GM12878 (cell line): ENCODE measurements at regions not wholly inside any gene's neighbourhood (a gene's known extent, or its start where the extent isn't known, plus 50 kb on each side); places are given as distances from the start of the nearest gene placed in this dataset.

Source experiments
- ATAC-seq: fragments of 200-7000 bp; cut with Tn5 transposase; 3 replicates; pipeline ENCODE4 v1.9.1; 2020; ENCODE audit warnings: mild to moderate bottlenecking, moderate library complexity
- BruUV-seq: library from RNA; stranded (reverse); fragments of 400-500 nt; replicated peaks from 2 replicates; lab custom pipeline; 2021; lab: Mats Ljungman, UMichigan
- CTCF ChIA-PET: fragments of 300-600 bp; sonication (Branson Sonifier 250); formaldehyde crosslinking; extraction: SDS; loops from one replicate; lab custom pipeline; 2021; ENCODE audit warnings: inconsistent platforms; lab: Yijun Ruan, JAX
- POLR2A ChIA-PET: fragments of 350-600 bp; formaldehyde crosslinking; extraction: SDS; loops from one replicate; lab custom pipeline; 2021; ENCODE audit warnings: inconsistent platforms; lab: Charles Lee
- RAD21 ChIA-PET: fragments of 300-600 bp; sonication (Branson Sonifier 250); formaldehyde crosslinking; loops from one replicate; lab custom pipeline; 2023; ENCODE audit warnings: antibody characterized with exemption; ENCODE audit not compliant: unreplicated experiment; lab: Charles Lee
- SMC1A ChIA-PET: fragments of 300-600 bp; sonication (Branson Sonifier 250); formaldehyde crosslinking; loops from one replicate; lab custom pipeline; 2023; ENCODE audit not compliant: unreplicated experiment, uncharacterized antibody; lab: Charles Lee
- DNase-seq: peaks from one replicate; pipeline ENCODE4 v3.0.0-alpha.2; 2011; ENCODE audit warnings: low read depth, low spot score
- FAIRE-seq: peaks from 3 replicates; lab custom pipeline; 2011; peaks lifted over from hg19 to GRCh38; lab: Jason Lieb, UNC
- H2AFZ ChIP-seq: 2 replicates; pipeline ENCODE4 v1.6.0; 2011; ENCODE audit warnings: low read depth, low read length, control low read depth; ENCODE audit not compliant: control insufficient read depth
- H3K27ac ChIP-seq: 2 replicates; pipeline ENCODE4 v1.5.1; 2011; ENCODE audit warnings: control low read depth; ENCODE audit not compliant: control insufficient read depth, insufficient read depth
- H3K27me3 ChIP-seq, 2 experiments: replicated peaks in 1 of 2; 2 replicates each; pipeline versions ENCODE4 v1.6.0 to v1.6.1; 2011; ENCODE audit warnings: low read length in 1 of 2; ENCODE audit not compliant: control insufficient read depth in 2 of 2, insufficient read depth in 2 of 2
- H3K36me3 ChIP-seq, 2 experiments: 2 replicates each; pipeline ENCODE4 v1.5.1; 2011; ENCODE audit warnings: low read length in 1 of 2; ENCODE audit not compliant: control insufficient read depth in 2 of 2, insufficient read depth in 2 of 2
- H3K4me1 ChIP-seq: 2 replicates; pipeline ENCODE4 v1.6.1; 2011; ENCODE audit warnings: mild to moderate bottlenecking, low read length, moderate library complexity, mixed read lengths; ENCODE audit not compliant: control insufficient read depth, insufficient read depth
- H3K4me2 ChIP-seq: 2 replicates; pipeline ENCODE4 v1.6.0; 2011; ENCODE audit warnings: control low read depth; ENCODE audit not compliant: control insufficient read depth, insufficient read depth
- H3K4me3 ChIP-seq: fragments of 200-600 bp; sonication (generic); 2 replicates; pipeline ENCODE4 v1.5.1; 2016
- H3K79me2 ChIP-seq: 2 replicates; pipeline ENCODE4 v1.6.0; 2011; ENCODE audit warnings: low read length; ENCODE audit not compliant: control insufficient read depth, insufficient read depth
- H3K9ac ChIP-seq: 2 replicates; pipeline ENCODE4 v1.8.0; 2011; ENCODE audit warnings: low read length, control low read depth, mixed read lengths; ENCODE audit not compliant: control insufficient read depth, insufficient read depth
- H3K9me3 ChIP-seq: replicated peaks from 3 replicates; pipeline ENCODE4 v1.5.1; 2011; ENCODE audit warnings: mild to moderate bottlenecking, low read length; ENCODE audit not compliant: control insufficient read depth, insufficient read depth
- H4K20me1 ChIP-seq: 2 replicates; pipeline ENCODE4 v1.6.0; 2011; ENCODE audit not compliant: control insufficient read depth, insufficient read depth
- CBX3 ChIP-seq: fragments of 200-600 bp; sonication (generic); IDR thresholded peaks from 2 replicates; pipeline ENCODE4 v1.6.1; 2016; ENCODE audit warnings: low read depth, borderline replicate concordance
- LARP7 ChIP-seq: fragments of 450-650 bp; IDR thresholded peaks from 2 replicates; pipeline ENCODE4 v1.6.1; 2017; ENCODE audit warnings: mild to moderate bottlenecking
- PAX8 ChIP-seq: fragments of 450-650 bp; IDR thresholded peaks from 2 replicates; pipeline ENCODE4 v1.6.1; 2017; ENCODE audit warnings: mild to moderate bottlenecking, moderate library complexity
- RAD51 ChIP-seq: fragments of 450-650 bp; IDR thresholded peaks from 2 replicates; pipeline ENCODE4 v1.6.1; 2016; ENCODE audit warnings: moderate library complexity, mild to moderate bottlenecking, inconsistent platforms
- RFX5 ChIP-seq: IDR thresholded peaks from 2 replicates; pipeline ENCODE4 v1.6.1; 2011; ENCODE audit warnings: low read depth, low read length, improper control_type of control experiment
- SP1 ChIP-seq: IDR thresholded peaks from one replicate; pipeline ENCODE4 v1.6.1; 2011; ENCODE audit warnings: low read depth, low read length
- STAT1 ChIP-seq: fragments of 450-650 bp; conservative IDR thresholded peaks from 2 replicates; pipeline ENCODE4 v1.6.1; 2014; ENCODE audit warnings: antibody characterized with exemption, mild to moderate bottlenecking
- ZNF24 ChIP-seq: fragments of 450-650 bp; IDR thresholded peaks from 2 replicates; pipeline ENCODE4 v1.6.1; 2017; ENCODE audit warnings: antibody characterized with exemption, mild to moderate bottlenecking
- ZNF384 ChIP-seq: IDR thresholded peaks from 2 replicates; pipeline ENCODE4 v1.6.1; 2012; ENCODE audit warnings: low read depth, mild to moderate bottlenecking, low read length, improper control_type of control experiment, borderline replicate concordance
- WGBS: methylation state at CpG from one replicate; pipeline ENCODE4 v1.1.6; 2016; ENCODE audit warnings: low lambda C conversion rate; ENCODE audit not compliant: insufficient replicate concordance, insufficient coverage; ENCODE audit errors: missing lambda C conversion rate; 5-methylcytosine and 5-hydroxymethylcytosine counted together
- in situ Hi-C: fragments of 300-500 bp; cut with MboI; formaldehyde crosslinking; loops from 9 replicates; pipeline ENCODE4 v1.14.3; 2018; ENCODE audit warnings: mixed read lengths
- intact Hi-C: fragments of 100-400 bp; cut with micrococcal nuclease; formaldehyde crosslinking; loops from one replicate; pipeline ENCODE4 v1.14.2; 2022; ENCODE audit not compliant: unreplicated experiment
- TF ChIP-seq, protein P1 (sequence below): fragments of 450-650 bp; IDR thresholded peaks from 2 replicates; pipeline ENCODE4 v1.6.1; 2014; ENCODE audit warnings: mild to moderate bottlenecking
- TF ChIP-seq, protein P2 (sequence below): IDR thresholded peaks from 2 replicates; pipeline ENCODE4 v1.6.1; 2011; ENCODE audit warnings: borderline replicate concordance, low read depth, mild to moderate bottlenecking, moderate library complexity, mixed read lengths, low read length; ENCODE audit not compliant: insufficient read depth; ENCODE audit errors: extremely low read length
- TF ChIP-seq, protein P3 (sequence below): fragments of 450-650 bp; formaldehyde crosslinking; IDR thresholded peaks from 2 replicates; pipeline ENCODE4 v1.5.0; 2022; ENCODE audit warnings: mild to moderate bottlenecking, missing genetic modification characterization

DNA sequence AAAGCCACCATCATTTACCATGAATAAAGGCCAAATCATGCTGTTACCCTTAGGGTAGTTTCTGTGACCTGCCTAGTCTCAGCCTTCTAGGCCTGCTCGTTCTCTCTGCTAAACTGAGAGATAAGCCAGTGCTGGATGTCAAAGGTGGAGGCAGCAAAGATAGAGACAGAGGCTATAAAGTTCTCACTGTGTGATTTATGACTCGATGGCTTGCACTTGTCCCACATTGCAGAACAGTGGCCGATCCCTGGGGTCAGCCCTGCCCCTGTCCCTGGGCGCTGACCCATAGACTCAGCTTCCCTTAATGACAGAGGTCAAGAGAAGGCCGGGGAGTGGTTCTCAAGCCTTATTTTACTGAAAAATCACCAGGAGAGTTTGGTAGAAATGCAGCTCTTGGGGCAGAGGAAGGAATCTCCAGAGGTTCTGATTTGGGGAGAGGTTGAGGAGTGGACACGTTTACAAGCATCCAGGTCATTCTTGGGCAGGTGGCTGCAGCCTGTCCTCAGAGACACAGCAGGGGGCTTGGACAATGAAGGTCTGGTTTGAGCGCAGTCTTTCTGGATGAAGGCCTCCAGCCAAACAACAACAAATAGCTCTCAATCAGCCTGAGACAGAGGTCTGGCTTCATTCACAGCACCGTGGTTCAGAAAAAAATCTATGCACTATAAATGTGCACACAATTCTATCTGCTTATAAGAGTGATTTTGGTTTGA is 143.5 kb downstream of the ACKR3 start (continued):
- no peak for TF ChIP-seq CBX3
- TF ChIP-seq, all 136 proteins: peak for 0

DNA sequence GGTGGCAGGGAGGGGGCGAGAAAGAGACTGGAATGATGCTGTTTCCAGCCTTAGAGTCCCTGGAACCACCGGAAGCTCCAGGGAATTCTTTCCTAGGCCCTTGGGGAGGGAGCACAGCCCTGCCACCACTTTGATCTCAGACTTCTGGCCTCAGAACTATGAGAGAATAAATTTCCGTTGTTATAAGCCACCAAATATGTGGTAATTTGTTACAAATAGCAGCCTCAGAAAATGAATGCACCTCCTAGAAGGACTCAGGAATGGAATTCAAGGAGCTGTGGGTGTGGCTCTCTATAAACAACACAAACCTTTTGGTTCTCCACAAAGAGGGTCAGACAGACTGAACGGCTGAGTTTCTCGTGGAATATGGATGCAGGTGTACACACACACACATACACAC is 144.5 kb downstream of the ACKR3 start:
- Histone ChIP-seq H3K36me3 (no peaks in the 10 kb centered on the region), H3K79me2 (no peaks in the 10 kb centered on the region), H3K27me3 (peaks cover 0 to 2% of the 10 kb centered on the region in 2 experiments; a peak in 2 of 4 replicates), H3K4me1 (no peaks in the 10 kb centered on the region), H2AFZ (no peak overlapping the region), H3K4me2 (no peak overlapping the region), H3K9me3 (no peaks in the 10 kb centered on the region), H3K9ac (no peak overlapping the region), H3K27ac (no peak overlapping the region), H4K20me1 (no peaks in the 10 kb centered on the region), H3K4me3 (no peak overlapping the region)
- no peak for FAIRE-seq
- POLR2A ChIA-PET: no interaction called here
- RAD21 ChIA-PET: no interaction called here
- in situ Hi-C loops (no loop called here), intact Hi-C loops (no loop called here)
- no peak for DNase-seq
- ATAC-seq: no peak
- WGBS: 18% methylated on average over 5 of the region's 5 CpGs
- BruUV-seq: no TSS peak
- TF ChIP-seq STAT1 (no peak), RAD51 (no peak), ZNF24 (no peak), PAX8 (no peak), LARP7 (no peak), RFX5 (no peak), ZNF384 (no peak), SP1 (no peak)
- TF ChIP-seq, protein P1, sequence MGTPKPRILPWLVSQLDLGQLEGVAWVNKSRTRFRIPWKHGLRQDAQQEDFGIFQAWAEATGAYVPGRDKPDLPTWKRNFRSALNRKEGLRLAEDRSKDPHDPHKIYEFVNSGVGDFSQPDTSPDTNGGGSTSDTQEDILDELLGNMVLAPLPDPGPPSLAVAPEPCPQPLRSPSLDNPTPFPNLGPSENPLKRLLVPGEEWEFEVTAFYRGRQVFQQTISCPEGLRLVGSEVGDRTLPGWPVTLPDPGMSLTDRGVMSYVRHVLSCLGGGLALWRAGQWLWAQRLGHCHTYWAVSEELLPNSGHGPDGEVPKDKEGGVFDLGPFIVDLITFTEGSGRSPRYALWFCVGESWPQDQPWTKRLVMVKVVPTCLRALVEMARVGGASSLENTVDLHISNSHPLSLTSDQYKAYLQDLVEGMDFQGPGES: no peak
- TF ChIP-seq, protein P2, sequence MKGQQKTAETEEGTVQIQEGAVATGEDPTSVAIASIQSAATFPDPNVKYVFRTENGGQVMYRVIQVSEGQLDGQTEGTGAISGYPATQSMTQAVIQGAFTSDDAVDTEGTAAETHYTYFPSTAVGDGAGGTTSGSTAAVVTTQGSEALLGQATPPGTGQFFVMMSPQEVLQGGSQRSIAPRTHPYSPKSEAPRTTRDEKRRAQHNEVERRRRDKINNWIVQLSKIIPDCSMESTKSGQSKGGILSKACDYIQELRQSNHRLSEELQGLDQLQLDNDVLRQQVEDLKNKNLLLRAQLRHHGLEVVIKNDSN: no peak
- TF ChIP-seq, protein P3, sequence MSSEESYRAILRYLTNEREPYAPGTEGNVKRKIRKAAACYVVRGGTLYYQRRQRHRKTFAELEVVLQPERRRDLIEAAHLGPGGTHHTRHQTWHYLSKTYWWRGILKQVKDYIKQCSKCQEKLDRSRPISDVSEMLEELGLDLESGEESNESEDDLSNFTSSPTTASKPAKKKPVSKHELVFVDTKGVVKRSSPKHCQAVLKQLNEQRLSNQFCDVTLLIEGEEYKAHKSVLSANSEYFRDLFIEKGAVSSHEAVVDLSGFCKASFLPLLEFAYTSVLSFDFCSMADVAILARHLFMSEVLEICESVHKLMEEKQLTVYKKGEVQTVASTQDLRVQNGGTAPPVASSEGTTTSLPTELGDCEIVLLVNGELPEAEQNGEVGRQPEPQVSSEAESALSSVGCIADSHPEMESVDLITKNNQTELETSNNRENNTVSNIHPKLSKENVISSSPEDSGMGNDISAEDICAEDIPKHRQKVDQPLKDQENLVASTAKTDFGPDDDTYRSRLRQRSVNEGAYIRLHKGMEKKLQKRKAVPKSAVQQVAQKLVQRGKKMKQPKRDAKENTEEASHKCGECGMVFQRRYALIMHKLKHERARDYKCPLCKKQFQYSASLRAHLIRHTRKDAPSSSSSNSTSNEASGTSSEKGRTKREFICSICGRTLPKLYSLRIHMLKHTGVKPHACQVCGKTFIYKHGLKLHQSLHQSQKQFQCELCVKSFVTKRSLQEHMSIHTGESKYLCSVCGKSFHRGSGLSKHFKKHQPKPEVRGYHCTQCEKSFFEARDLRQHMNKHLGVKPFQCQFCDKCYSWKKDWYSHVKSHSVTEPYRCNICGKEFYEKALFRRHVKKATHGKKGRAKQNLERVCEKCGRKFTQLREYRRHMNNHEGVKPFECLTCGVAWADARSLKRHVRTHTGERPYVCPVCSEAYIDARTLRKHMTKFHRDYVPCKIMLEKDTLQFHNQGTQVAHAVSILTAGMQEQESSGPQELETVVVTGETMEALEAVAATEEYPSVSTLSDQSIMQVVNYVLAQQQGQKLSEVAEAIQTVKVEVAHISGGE (CRISPR knock-in tag): no peak
- SMC1A ChIA-PET: interaction anchor here (0.5 kb wide), 1 partner anchor 499 kb away, joined by 5 read pairs; no protein-coding TSS in a partner anchor
- CTCF ChIA-PET: no interaction called here
